Glomerular visceral epithelial cell (primary cell): ENCODE measurements at regions not wholly inside any gene's neighbourhood (a gene's known extent, or its start where the extent isn't known, plus 50 kb on each side); places are given as distances from the start of the nearest gene placed in this dataset.

Experiments used
- DNase-seq: peaks from one replicate; pipeline ENCODE4 v3.0.0-alpha.2; 2016; ENCODE audit errors: extremely low spot score

DNA sequence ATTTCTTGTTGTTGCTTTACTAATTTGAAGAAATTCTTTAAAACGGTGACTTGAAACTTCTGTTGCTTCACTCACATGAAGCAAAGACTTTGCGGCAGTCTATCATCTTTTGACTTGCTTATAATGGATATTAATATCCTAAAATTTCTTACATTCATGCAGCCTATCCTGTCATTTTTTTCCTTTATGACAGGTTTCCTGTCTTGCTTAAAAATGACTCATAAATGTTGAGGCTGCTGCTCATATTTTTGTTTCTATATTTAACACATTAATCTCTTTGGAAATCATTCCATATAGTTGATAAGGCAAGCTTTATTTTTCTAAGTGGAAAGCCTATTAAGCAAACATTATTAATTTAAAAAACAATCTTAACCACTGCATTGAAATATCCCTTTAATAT, 176.6 kb upstream of the GALNTL6 start:
- no peak for DNase-seq

DNA sequence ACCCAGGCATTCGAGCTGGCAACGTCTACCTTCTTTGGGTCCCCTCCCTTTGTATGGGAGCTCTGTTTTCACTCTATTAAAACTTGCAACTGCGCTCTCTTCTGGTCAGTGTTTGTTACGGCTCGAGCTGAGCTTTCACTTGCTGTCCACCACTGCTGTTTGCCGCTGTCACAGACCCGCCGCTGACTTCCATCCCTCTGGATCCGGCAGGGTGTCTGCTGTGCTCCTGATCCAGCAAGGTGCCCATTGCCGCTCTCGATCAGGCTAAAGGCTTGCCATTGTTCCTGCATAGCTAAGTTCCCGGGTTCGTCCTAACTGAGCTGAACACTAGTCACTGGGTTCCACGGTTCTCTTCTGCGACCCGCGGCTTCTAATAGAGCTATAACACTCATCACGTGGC, 183.5 kb upstream of the GALNTL6 start:
- DNase-seq = no peak

DNA sequence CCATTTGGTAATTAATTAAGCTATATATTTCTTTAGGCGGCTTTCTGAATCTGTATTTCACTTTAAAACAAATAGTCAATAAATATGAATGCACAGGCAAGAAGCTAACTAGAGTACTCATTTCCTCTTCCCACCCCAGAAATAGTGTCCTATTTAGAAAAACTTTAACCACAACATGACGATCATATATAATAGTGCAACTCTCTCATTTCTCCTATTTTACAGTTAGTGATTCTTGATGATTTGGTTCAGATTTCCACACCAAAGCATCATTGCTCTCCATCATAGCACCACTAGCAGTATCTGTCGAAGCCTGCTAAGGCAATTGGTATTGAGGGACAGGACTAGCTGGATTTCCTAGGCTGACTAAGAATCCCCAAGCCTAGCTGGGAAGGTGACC, 184.0 kb upstream of the GALNTL6 start:
- DNase-seq = no peak

DNA sequence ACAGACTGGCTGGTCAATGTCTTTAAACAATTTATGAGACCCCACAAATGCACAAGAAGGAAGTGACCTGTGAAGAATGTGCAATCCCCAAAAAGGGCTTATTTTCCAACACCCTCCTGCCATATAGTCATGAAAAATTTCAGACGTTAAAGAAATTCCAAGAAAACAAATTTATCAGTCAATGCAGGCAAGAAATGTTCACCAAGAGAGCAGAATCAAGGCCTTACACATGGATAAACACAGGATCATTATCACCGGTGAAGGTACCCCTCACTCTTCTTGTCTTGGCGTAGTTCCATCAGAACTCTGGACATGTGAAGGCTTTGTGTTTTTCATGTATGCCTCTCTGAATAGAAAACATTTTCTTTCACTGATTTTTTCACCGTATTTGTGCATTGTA, 186.7 kb upstream of the GALNTL6 start:
- no peak for DNase-seq

DNA sequence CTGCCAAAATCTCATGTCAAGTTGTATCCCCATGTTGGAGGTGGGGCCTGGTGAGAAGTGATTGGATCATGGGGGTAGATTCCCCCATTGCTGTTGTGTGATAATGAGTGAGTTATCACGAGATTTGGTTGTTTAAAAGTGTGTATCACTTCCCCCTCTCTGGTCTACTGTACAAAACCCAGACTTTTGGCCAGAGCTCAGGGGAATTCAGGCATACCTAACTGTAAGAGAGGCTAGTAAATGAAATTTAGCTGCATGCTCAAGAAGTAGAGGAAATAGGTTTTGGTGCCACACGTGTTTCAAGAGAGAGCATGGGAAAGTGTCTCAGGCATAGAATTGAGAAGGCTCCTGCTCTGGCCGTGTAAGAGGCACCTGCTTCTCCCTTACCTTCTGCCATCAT, 190.5 kb upstream of the GALNTL6 start:
- DNase-seq = no peak

DNA sequence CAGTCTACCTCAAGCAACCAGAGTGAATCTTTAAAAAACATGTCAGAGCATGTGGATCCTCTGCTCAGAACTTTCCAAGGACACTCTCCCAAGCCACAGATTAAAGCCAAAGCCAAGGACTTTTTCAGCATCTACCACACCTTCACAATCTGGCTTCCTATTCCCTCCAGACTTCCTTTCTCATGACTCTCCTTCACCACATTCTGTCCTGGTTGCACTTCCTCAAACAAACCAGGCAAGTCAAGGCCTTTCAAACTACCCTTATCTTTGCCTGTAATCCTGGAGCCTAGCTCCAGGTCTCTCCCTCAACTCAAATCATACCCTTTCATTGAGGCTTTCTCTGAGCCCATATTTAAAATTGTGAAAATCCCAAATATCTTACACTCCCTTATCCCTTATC, 191.6 kb upstream of the GALNTL6 start:
- DNase-seq = no peak

DNA sequence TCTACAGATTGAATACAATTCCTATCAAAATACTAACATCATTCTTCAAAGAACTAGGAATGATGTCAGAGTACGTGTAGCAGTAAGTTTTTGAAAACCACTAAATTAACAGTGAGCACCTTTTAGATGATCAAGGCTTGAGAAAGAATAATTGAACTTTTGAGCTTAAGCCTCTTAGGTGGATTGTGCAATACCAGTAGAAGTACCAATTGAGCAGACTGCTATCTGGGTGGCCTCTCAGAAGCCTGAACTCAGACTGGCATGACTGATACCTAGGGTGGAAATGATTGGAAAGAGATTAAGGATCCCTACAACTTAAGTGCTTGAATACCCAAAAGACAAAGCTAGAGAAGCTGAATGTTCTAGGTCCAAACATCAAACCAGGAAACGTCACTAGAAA, 200.3 kb upstream of the GALNTL6 start:
- DNase-seq = no peak

DNA sequence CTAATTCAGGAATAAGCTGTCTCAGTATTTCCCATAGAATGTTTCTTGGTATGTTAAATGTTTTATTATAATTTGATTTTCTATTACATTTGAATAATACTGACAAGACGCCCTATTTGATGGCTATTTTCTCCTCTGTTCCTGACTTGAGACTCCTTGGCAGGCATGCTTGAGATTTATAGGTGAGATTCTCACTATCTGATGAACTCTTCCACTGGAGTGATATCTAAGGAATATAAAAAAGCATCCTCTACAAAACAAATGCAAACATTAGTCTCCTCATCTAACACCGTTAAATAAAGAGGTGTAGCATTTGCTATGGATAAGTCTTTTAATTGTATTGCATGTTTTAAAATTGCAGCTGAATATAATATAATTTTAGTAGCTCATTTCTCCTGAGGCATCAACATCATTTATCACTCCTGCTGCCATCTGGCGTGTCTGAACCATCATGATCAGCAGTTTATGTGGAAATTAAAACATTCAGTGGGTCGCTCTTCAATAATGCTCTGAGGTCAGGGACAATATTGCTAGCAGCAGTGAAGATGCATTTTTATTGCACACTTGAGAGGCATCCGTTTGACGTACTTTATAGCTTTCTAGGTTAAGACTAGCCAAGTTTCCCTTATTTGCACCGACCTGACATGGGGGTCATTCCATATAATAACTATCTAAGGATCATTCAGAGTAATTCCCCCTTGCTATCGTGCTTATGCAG, 210.4 kb upstream of the GALNTL6 start:
- no peak for DNase-seq

DNA sequence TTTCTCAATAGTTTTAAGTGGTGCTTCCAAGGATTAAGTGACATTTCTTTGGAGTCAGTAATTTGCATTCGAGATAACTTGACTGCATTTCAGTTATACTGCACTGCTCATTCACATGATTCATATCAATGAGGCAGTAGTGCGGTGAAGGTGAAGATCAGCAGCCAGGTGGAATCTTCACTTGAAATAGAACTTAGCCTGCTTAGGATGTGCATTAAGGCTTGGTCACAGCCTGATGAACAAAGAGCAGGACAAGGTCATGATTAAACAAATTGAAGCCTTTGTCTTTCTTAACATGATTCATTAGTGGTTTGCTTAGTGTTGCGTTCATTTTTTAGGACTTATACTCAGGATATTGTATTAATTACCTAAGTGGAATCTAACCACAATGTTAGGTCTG, 212.1 kb upstream of the GALNTL6 start:
- DNase-seq = peak; percentile 24

DNA sequence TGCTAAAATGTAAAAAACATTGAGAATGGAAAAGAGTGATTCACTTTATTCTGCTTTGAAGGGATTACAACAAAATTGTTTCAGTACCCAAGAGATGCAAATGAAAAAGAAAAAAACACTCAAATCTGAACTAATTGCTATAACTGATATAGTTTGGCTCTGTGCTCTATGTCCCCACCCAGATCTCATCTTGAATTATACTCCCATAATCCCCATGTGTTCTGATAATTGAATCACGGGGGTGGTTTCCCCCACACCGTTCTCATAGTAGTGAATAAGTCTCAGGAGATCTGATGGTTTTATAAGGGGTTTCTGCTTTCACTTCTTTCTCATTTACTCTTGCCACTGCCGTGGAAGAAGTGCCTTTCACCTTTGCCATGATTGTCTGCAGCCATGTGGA, 213.6 kb upstream of the GALNTL6 start:
- DNase-seq = no peak

DNA sequence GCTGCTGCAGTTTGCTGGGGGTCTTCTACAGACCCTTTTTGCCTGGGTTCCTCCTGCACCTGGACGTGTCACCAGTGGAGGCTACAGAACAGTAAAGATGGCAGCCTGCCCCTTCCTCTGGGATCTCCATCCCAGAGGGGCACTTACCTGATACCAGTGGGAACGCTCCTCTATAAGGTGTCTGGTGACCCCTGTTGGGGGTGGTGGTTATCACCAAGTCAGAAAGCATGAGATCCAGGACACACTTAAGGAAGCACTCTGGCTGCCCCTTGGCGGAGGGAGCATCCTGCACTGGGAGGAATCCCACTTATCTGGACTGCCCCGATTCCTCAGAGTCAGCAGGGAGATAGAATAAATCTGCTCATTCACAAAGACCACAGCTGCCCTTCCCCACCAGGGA, 218.9 kb upstream of the GALNTL6 start:
- no peak for DNase-seq

DNA sequence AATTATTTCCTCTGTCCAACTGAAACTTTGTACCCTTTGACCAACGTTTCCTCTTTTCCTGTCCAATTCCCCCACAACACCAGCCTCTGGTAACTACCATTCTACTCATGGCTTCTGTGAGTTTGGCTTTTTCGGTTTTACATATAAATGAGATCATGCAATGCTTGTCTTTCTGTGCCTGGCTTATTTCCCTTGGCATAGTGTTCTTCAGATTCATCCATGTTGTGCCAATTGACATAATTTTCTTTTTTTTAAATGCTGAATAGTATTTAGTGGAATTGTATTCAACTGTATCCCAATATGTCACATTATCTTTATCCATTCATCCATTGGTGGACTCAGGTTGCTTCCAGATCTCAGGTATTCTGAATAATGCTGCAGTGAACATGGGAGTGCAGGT, 222.5 kb upstream of the GALNTL6 start:
- DNase-seq = no peak

DNA sequence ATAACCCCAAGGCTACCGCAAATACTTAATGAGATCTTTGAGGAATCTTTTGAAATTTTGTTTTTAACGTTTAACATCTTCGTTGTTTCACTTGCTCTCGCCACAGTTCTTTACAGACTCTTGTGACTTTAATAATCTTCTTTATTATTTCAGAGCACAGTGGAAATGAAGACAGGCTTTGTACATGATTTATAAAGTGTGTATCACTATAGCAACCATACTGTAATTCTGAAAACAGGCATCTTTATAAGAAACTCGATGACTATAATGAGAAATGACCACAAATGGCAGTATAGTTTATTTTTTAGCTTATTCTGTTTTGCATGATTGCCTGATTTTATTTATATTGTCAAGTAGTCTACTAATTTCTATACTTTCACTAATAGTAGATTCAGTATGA, 224.4 kb upstream of the GALNTL6 start:
- DNase-seq = no peak

DNA sequence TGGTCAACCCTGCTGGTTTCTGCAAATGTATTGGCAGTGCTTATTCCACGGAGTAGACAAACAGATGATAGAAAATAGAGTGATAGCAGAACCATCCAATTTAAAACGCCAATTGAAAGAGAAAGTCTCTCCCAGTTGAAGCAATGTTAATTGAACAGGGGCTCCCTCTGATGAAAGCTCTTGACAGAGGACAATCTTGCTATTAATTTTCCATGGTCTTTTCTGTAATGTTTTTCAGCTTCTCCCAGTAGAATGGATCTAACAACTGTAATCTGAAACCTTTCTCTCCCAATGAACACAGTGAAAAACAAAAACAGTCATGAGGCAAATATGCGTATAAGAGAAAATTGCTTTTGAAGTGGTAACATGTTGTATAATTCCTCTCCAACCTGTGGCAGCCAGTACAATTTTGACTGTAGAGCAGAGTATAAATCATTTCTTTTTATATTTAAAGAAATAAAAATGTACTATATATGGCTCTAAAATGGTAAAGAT, 225.1 kb upstream of the GALNTL6 start:
- no peak for DNase-seq

DNA sequence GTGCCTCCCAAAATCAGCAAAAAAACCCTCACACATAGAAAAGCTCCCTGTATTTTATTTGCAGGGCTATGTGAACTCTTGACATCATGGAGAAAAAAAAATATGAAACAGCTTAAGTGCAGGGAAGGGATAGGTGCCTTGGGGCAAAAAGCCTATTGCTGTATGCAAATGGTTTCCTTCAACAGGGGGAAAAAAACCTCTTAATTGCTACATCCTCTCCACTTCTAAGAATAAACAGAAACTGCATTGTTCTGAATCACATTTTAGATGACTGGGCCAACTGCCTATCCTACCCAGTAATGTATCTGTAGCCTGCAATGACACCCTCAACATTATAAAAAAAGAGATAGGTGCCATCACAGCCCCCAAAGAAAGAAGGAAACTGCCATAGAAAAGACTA, 229.4 kb upstream of the GALNTL6 start:
- no peak for DNase-seq

DNA sequence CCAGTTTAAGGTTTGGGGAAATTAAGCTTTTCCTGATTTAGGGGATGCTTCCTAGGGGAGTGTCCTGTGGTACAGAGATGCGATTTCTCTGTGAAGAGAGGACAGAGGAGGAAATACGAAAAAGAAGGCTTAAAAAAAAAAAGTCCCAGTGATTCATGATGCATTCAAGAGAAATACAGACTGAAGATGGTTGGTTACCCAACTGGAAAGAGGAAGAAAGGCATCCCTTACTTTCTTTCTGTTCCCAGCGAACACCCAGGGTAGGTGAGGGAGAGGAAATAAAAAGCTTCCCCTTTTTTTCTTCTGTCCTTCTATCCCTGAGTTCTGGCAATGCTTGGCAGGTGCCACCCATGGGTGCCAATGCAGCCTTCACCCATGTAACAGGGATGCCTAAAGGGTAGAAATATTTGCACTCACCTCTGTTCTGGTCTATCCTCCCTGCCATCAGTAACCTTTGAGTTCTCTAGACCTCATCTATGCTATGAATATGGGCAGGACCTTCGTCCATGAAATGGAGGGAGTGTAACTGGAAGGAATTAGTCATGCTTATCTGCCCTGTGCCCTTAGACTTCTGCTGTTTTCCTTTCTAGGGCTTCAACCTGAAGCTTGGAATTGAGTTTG, 230.1 kb upstream of the GALNTL6 start:
- peak; percentile 26 for DNase-seq

DNA sequence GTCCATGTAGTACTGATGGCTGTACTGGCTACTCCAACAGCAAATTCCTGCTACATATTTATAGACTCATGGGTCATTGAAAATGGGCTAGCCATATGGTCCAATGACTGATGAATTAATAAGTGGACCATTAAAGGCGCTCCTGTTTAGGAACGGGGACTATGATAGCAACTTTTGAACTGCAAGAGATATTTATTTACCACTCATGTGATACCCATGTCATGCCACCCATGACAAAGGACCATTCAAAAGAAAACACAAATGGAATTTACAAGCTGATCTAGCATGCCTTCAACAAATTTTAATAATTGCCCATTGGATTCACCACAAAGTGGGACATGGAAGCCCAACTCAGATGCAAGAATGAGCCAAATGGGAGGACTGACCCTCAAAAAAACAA, 240.0 kb upstream of the GALNTL6 start:
- DNase-seq = no peak

DNA sequence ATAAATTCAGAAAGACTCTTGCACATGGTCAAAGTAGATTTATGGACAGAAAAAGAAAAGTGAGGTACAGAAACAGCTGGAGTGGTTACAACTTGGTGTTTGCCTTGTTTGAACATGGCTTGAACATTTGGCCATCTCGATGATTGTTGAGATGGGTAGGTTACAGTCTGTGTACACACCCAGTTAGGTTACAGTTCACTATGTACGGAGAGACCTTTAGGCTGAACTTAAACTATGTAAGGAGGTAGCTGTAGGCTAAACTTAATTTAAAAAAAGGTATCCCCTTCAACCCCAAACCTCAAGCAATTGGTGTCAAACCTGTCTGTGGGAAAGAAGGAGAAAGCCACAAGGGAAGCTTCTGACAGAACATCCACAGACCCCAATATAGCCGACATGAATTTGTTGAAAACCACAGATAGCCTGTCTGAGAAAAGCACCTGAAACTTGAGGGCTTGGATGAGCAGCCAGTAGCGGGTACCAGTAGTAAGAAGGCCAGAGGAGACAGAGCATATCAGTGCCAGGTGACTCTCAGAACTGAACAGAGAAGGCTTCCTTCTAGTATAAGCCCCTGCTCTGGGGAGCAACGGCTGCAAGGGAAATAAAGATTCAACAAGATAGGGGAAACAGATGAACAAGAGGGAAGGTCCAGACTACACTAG, 247.9 kb upstream of the GALNTL6 start:
- no peak for DNase-seq

DNA sequence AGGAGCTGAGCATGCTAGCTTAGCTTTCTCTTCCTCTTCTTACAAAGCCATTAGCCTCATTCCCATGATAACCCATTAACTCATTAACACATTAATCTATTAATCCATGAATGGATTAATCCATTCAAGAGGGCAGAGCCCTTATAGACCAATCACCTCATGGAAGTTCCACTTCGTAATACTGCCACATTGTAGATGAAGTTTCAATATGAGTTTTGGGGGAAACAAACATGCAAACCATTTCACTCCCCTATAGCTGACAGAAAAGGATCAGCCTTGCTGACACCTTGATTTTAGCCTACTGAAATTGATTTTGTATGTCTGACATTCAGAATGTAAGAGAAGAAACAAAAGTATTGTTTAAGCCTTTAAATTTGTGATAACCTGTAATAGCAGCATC, 251.8 kb upstream of the GALNTL6 start:
- no peak for DNase-seq

DNA sequence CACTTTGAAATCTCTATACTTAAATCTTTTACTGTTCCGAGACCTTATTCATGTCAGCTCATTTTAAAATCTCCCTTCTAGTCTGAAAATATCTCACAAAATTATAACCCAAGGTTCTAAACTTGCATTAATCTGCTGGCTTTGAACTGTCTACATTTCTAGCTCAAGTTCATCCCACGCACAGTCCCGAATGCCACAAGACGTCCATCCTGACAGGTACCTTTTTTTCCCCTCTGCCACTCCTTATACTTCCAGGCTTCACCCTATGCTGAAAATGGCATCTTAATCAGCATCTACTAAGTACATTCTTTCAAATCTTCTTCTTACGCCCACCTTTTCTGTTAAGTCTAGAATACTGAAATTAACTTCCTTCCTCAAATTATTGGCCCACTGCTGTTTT, 259.2 kb upstream of the GALNTL6 start:
- no peak for DNase-seq

DNA sequence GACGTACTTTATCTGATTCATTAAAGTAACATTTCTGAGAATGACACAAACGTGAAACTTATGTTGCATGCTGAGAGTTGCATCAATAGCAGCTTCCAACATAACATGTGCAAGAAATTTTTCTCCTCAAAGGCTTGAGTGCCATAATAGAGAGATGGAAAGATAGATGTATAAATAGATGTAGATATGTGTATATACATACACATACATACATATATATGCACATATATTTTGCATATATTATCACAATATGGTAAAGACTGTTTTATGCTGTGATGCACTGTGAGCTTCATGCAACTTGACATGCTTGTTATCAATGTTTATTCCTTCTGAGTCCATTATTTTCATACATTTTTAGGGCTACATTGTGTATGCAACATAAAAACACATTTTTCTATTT, 270.6 kb upstream of the GALNTL6 start:
- no peak for DNase-seq

DNA sequence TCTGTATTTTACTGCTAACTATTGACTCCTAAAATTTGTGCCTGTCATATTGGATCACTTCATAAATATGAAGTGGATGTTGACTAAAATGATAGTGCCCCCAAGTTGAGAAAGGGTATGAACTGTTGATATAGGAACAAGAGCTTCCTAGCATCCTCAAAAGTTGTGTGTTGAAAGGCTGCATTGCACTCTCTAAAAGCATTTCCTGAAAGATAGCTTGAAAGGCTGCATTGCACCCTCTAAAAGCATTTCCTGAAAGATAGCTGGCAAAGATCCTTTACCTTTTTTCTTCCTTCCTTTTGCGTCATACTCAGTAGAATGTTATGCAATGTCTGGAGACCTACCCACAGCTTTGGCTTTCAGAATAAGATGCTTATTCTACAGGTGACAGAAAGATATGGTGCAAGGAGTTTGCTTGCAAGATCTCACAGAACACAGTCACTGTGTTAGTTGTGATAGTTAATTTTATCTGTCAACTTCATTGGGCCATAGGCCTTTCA, 274.6 kb upstream of the GALNTL6 start:
- DNase-seq = no peak

DNA sequence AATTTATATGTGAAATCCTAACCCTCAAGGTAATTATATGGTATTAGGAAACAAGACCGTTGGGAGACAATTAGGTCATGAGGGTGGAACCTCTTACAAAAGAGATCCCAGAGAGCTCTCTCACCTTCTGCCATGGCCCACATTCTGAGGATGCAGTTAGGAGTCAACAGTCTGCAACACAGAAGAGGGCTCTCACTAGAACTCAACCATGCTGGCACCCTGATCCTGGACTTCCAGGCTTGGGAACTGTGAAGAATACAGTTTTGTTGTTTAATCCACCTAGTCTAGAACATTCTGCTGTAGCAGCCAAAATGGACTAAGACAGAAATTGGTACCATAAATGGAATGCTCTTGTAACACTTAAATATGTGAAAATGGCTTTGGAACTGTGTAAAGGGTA, 278.8 kb upstream of the GALNTL6 start:
- DNase-seq = no peak
